ENCODE measurements at regions not wholly inside any gene's neighbourhood (a gene's known extent, or its start where the extent isn't known, plus 50 kb on each side); places are given as distances from the start of the nearest gene placed in this dataset.
"Not testable (repeated sequence)": the region's sequence is repeated elsewhere in the genome, so short reads cannot be mapped to it uniquely, and the experiment has no call there.

- DNase-seq (ENCODE audit: low read depth in 4 of 4, low spot score in 3 of 4) = no peak
These were observed 852.2 kb upstream of the NDST4 start for GRCh38 chr4:115965588-115965987.

- not testable (repeated sequence) for DNase-seq (ENCODE audit: low read depth in 4 of 4, low spot score in 3 of 4)
These were observed 842.8 kb upstream of the NDST4 start for GRCh38 chr4:115956054-115956796.

- DNase-seq (ENCODE audit: low read depth in 4 of 4, low spot score in 3 of 4) = no peak
These were observed 837.4 kb upstream of the NDST4 start for GRCh38 chr4:115950806-115951205.

- DNase-seq (ENCODE audit: low read depth in 4 of 4, low spot score in 3 of 4) = not testable (repeated sequence)
These were observed 836.7 kb upstream of the NDST4 start for GRCh38 chr4:115949974-115950743.

GRCh38 chr4:115945026-115945425 lies 831.6 kb upstream of the NDST4 start:
- DNase-seq (ENCODE audit: low read depth in 4 of 4, low spot score in 3 of 4) = no peak

- DNase-seq (ENCODE audit: low read depth in 4 of 4, low spot score in 3 of 4) = no peak
These were observed 830.9 kb upstream of the NDST4 start for GRCh38 chr4:115944146-115944905.

GRCh38 chr4:115938764-115939443 lies 825.5 kb upstream of the NDST4 start:
- no peak for DNase-seq (ENCODE audit: low read depth in 4 of 4, low spot score in 3 of 4)

GRCh38 chr4:115929373-115929772 lies 816.0 kb upstream of the NDST4 start:
- no peak for DNase-seq (ENCODE audit: low read depth in 4 of 4, low spot score in 3 of 4)

- no peak for DNase-seq (ENCODE audit: low read depth in 4 of 4, low spot score in 3 of 4)
These were observed 814.0 kb upstream of the NDST4 start for GRCh38 chr4:115927382-115927781.

GRCh38 chr4:115923152-115923551 lies 809.7 kb upstream of the NDST4 start:
- DNase-seq (ENCODE audit: low read depth in 4 of 4, low spot score in 3 of 4) = no peak

GRCh38 chr4:115920637-115921036 lies 807.2 kb upstream of the NDST4 start:
- no peak for DNase-seq (ENCODE audit: low read depth in 4 of 4, low spot score in 3 of 4)

- no peak for DNase-seq (ENCODE audit: low read depth in 4 of 4, low spot score in 3 of 4)
These were observed 804.7 kb upstream of the NDST4 start for GRCh38 chr4:115918149-115918548.

GRCh38 chr4:115906428-115906827 lies 793.0 kb upstream of the NDST4 start:
- no peak for DNase-seq (ENCODE audit: low read depth in 4 of 4, low spot score in 3 of 4)

- no peak for DNase-seq (ENCODE audit: low read depth in 4 of 4, low spot score in 3 of 4)
These were observed 770.4 kb upstream of the NDST4 start for GRCh38 chr4:115883847-115884246.

- DNase-seq (ENCODE audit: low read depth in 4 of 4, low spot score in 3 of 4) = no peak
These were observed 769.8 kb upstream of the NDST4 start for GRCh38 chr4:115883231-115883630.

GRCh38 chr4:115873048-115873447 lies 759.6 kb upstream of the NDST4 start:
- no peak for DNase-seq (ENCODE audit: low read depth in 4 of 4, low spot score in 3 of 4)

GRCh38 chr4:115871596-115871995 lies 758.2 kb upstream of the NDST4 start:
- no peak for DNase-seq (ENCODE audit: low read depth in 4 of 4, low spot score in 3 of 4)

GRCh38 chr4:115866364-115866896 lies 753.0 kb upstream of the NDST4 start:
- DNase-seq (ENCODE audit: low read depth in 4 of 4, low spot score in 3 of 4) = no peak

GRCh38 chr4:115865736-115866135 lies 752.3 kb upstream of the NDST4 start:
- no peak for DNase-seq (ENCODE audit: low read depth in 4 of 4, low spot score in 3 of 4)

- DNase-seq (ENCODE audit: low read depth in 4 of 4, low spot score in 3 of 4) = no peak
These were observed 739.3 kb upstream of the NDST4 start for GRCh38 chr4:115852767-115853091.

Measured in left renal pelvis (tissue), 4 donors.